ENCODE measurements at regions not wholly inside any gene's neighbourhood (a gene's known extent, or its start where the extent isn't known, plus 50 kb on each side); places are given as distances from the start of the nearest gene placed in this dataset.

DNA sequence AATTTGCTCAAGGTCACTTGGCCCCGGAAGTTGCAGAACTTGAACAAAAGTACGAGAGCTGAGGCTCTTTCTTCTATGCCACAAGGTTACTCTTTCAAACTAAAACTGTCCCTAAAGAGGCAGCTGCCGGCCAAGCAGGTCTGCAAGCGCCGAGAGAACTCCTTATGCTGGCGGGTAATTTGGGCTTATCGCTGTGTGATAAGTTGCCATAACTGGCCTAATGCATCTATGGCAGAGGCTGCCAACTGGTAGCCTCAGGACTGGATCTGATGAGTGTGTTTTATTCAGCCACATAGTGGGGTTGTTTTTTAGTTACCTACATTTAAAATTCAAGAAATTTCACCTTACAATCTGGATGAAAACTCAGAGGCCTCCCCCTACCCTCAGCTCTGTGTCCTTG is 68.1 kb upstream of the SPOCK1 start:
- no peak for DNase-seq (ENCODE audit: low spot score)

DNA sequence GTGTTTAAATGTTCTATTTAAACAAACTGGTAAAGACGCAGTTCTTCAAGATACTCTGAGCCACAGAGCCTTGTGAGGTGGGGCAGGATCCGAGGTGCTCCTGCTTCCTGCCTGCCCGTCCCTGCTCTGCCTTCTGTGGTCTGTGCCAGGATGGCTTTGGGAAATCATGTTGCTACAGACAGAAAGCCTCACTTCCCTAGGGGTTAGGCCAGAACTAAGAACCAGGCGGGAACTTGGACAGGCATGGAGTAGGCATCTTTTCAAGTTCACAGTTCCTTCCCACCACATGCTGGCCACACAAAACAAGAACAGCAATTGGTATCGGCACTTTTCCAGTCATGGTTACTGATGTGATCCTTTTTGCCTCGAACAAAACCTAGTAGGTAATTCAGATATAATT is 67.7 kb upstream of the SPOCK1 start:
- peak; percentile 44 for DNase-seq (ENCODE audit: low spot score)

DNA sequence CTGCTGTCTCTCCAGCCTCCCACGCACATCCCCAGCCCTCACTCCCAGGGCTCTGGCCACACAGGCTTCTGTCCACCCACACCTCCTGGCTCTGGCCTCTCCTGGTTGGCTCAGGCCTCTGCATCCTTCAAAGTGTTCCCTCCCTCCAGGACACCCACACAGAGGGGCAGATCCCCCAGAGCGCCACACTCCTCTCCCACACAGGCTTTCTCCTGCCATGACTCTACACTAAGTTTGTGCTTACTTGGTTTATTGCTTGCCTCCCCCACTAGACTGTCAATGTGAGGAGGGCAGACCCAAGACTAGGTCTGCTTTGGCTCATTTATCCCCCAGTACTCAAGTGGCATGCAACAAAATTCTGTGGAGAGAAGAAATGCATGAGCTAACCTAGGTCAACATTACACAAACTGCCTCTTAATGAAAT is 67.0 kb upstream of the SPOCK1 start:
- no peak for DNase-seq (ENCODE audit: low spot score)

DNA sequence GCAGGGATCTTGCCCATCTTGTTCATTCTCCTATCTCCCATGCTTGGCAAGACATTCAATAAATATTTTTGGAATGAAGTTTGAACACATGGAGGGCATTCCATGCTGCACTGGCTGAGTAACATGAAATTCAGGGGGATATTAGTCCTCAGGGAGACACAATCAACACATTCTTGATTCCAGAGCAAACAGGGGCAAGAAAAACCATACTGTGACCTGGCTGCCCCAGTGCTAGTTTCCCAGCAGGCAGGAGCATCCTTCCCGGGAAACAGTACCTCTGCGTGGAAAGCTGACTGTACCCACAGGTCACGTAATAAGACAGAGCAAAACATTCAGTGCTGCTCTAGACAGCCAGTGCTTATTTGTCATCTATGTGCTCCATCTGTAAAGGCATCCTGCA is 66.3 kb upstream of the SPOCK1 start:
- DNase-seq (ENCODE audit: low spot score): no peak

DNA sequence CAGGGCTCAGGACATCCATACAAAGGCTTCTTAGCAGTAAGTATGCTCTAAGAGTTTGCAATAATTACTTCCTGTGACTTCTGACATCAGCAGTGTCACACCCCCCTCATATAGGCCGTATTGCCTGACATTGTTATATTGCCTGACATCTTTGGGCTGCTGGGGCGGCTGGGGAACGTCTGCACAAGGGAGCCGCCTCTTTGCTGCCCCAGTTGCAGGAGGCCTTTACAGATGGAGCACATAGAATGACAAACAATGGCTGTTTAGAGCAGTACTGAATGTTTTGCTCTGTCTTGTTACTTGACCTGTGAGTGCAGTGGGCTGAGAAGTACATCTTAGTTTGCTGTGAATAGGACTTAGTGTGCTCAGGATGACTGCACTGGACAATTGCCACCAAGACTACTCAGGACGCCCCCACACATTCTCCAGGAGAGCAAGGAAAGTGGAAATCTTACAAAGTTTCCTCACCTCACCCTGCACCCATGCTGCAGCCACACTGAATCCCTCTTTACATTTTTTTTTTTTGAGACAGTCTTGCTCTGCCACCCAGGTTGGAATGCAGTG is 65.4 kb upstream of the SPOCK1 start:
- peak; percentile 39 for DNase-seq (ENCODE audit: low spot score)

DNA sequence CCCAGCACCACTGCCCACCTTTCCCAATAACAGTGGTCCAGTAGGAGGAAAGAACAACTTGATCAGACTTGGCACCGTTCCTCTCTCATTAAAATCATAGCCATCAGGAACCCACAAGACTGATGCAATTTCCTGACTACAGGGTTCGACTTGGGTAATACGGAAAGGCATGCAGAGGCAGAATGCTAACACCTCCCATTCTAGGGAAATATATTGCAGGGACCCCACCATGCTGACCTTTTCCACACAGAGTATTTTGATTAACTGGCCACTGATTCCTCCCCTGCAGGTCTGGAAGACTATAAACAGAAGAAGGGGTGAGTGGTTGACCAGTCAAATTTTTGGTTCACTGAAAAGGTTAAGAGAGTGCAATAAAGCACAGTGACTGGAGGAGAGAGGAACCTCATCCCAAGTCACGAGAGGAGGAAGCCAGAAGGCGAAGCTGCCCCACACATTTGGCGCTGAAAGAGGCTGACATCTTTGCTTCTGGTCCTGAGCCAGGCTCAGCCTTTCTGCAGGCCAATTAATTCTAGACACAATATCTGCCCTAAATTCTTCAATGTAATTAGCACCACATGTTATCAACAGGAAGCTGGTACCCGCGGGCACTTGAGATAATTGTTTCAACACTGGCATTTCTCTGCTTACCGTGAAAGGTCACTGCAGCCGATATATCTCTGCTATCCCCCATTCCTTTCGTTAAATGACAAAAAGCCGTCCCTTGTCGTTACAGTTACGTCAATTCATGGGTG is 64.7 kb upstream of the SPOCK1 start:
- peak; percentile 95 for DNase-seq (ENCODE audit: low spot score)

DNA sequence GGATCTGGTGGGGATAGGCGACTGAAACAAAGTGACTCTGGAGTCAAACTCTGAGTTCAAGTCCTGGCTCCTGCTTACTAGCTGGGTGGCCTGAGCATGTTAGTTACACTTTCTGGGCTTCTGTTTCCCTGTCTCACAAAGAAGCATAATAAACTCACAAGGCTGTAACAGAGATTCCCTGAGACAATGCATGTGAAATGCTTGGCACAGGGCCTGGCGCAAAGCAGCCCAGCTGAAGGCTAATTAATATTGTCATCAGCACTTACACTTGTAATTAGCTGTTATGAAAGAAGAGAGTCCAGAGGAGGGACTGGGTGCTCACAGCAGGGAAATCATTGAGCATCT is 64.1 kb upstream of the SPOCK1 start:
- peak; percentile 68 for DNase-seq (ENCODE audit: low spot score)

DNA sequence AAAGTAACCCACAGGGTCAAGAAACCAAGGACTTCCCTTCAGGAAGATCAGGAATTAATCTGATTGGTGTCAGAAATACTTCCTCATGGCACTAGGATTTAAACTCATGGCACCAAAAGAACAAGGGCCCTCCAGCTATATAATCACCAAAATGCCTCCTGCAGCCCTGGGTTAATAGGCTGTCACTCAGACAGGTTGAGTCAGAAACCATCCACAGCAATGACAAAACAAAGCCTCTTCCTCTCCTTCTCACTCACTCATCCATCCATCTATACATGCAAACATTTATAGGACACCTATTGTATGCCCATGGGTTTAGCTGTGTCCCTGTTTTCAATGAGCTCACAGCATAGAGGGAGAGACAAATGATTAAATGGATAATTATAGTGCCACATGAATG is 62.5 kb upstream of the SPOCK1 start:
- no peak for DNase-seq (ENCODE audit: low spot score)

DNA sequence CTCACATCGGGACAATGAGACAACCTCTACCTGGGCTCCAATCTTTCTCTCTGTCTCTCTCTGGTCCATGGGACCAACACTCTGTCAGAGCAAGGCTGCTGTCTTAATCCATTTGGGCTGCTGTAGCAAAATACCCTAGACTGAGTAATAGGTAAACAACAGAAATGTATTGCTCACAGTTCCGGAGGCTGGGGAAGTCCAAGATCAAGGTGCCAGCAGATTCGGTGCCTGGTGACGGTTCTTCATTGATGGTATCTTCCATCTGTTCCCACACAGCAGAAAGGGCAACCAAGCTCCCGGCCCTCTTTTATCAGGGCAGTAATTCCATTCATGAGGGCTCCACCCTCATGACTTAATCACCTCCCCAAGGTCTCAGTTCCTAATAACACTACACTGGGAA is 61.3 kb upstream of the SPOCK1 start:
- no peak for DNase-seq (ENCODE audit: low spot score)
